UCSD-AML1 (cell line): ENCODE measurements at regions not wholly inside any gene's neighbourhood (a gene's known extent, or its start where the extent isn't known, plus 50 kb on each side); places are given as distances from the start of the nearest gene placed in this dataset.
A peak's percentile ranks its signal among the peaks of the same experiment; 100 is the strongest.

Experiments used
- DNase-seq: peaks from one replicate; lab custom pipeline; 2025; ENCODE audit not compliant: unreplicated experiment; lab: John Stamatoyannopoulos, UW

DNA sequence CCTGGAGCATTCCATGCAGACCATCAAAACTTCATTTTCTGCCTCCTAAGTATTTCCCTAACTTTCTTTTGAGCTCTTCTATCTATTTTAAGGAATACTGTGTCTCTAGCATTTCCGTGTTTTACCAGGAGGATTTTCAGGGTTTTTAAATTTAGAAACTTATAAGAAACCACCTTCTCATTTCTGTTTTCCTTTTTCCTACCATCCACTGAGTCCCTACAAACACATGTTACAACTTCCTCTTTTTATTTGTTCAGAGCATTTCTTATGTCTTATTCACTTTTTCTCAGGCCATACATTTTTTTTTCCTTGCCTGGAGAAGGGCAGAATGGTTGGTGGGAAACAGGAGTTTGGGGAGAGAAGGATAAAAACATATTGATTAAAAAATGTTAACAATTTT is 130.0 kb upstream of the BMP5 start:
- DNase-seq = no peak

DNA sequence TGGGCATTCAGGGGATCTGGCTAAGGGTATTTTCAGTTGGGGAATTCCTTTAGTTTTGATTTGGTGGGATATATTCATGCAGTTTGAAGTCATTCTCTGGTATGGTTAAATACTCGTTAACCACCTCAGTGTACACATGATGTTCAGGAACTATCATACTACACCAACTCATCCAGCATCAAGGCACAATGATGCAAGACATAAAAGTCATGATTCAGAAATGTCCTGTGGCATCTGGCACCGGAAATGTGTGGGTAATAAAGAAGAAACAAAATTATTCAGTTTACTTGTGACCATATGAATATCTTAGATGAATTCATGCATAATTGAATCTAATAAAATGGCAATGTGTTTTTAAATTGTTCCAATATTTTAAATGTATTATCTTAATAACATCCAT is 129.0 kb upstream of the BMP5 start:
- no peak for DNase-seq

DNA sequence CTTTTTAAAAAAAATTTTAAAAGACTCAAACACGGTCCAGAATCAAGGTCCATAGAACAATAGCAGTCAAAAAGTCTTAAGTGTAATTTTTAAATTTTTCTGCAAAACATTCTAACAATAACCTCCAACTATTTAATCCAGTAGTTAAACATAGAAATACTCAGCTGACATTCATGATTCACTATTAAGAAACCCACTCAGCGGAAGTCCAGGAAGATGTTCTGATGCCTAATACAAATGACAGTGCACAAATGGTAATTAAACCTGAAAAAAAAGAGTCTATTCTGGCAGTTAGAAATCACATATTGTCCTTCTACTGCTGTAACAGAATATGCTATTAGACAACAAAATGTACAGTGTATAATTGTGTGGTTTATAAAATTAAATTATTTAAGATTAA is 128.2 kb upstream of the BMP5 start:
- no peak for DNase-seq

DNA sequence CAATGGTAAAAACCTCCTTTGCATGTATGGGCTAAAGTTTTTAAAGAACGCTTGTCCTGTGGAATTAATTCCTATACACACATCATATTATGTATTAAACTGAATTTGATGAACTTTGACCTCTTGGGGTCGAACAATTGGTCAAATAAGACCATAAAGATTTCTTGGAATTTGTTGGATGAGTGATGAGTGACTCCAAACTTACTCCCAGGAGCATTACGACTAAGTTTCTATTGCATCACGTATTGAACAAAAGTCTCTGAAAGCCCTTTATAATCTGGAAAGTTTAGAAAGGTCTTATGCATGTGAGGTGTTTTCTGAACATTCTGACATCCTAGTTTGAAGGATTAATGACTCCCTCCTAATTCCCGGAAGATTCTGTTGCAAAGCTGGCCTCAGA is 126.9 kb upstream of the BMP5 start:
- no peak for DNase-seq

DNA sequence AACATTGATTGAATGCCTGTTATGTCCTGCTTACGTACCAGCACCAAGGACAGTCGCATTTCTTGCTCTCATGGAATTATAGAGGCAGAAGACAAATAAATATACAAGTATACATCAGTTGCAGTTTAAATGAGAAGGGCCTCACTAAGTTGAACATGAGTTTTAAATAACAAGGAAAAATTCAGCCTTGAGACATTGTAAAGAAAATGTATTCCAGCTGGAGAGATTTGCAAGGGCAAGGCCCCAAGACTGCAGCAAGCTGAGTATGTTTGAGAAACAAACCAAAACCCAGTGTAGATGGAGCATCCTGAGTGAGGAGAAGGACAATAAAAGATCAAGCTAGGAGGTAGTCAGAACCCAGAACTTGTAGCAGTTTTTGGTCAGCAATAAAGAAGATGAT is 123.2 kb upstream of the BMP5 start:
- DNase-seq = no peak

DNA sequence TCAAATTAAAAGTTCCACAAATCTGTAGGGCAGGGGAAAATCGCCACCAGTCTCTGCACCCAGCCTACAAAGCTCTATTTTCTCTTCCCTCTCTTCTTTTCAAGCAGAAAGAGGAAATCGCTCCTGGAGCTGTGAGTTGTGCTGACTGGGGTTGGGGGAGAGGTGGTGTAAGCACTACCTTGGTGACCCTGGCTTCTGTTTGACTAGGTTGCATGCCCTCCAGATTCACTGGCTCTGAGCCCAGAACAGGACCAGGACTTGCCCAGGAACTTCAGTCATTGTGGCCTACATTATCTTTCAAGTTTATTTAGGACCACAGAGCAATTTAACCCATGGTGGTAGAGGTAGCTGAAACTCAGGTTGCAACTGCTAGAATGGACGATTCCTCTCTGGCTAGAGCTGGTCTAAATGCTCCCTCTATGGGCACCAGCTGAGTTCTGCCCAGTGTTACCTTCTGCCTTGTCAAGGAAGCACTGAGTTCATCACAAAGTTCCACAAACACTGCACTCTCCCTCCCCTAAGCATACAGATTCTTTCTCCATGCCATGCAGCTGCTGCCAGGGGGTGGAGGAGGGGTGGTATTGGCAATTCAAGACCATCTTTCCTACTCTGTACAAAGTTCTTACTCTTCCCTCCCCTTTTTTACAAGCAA is 122.0 kb upstream of the BMP5 start:
- DNase-seq = no peak

DNA sequence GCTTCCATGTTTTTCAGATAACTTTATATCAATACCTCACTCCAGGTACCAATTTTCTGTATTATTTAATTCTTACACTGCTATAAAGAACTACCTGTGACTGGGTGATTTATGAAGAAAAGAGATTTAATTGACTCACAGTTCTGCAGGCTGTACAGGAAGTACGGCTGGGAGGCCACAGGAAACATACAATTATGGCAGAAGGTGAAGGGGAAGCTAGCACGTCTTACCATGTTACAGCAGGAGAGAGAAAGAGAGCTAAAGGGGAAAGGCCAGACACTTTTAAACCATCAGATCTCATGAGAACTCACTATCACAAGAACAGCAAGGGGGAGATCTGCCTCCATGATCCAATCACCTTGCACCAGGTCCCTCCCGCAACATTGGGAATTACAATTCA is 119.1 kb upstream of the BMP5 start:
- DNase-seq = no peak

DNA sequence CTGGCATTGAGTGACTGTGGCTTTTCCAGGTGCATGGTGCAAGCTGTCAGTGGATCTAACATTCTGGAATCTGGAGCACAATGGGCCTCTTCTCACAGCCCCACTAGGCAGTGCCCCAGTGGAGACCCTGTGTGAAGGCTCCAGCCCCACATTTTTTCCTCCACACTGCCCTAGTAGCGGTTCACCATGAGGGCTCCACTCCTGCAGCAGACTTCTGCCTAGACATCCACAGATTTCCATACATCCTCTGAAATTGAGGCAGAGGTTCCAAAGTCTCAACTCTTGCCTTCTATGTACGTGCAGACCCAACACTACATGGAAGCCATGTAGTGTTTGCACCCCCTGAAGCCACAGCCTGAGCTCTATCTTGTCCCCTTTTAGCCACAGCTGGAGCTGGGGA is 118.0 kb upstream of the BMP5 start:
- DNase-seq = no peak

DNA sequence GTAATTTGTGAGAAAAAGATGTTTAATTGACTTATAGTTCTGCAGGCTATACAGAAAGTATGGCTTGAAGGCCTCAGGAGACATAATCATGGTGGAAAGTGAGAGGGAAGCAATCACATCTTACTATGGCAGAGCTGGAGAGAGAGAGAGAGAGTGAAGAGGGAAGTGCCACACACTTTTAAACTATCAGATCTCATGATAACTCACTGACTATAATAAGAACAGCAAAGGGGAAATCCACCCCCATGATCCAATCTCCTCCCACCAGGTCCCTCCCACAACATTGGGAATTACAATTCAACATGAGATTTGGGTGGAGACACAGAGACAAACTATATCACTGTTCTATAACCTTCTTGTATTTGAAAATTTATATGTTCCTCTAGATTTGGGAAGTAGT is 117.2 kb upstream of the BMP5 start:
- DNase-seq = no peak

DNA sequence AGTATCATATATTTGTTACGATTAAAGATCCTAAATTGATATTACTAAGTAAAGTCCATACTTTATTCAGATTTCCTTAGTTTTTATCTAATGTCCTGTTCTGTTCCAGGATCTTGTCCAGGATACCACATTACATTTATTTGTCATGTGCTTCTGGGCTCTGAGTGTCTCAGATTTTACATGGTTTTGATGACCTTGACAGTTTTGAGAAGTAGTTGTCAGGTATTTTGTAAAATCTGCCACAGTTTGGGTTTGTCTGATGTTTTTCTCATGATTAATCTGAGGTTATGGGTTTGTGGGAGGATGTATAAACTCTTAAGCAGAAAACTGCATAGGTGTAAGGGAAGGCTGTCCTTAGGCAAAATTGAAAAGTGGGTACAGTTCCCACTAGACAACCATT is 109.9 kb upstream of the BMP5 start:
- no peak for DNase-seq

DNA sequence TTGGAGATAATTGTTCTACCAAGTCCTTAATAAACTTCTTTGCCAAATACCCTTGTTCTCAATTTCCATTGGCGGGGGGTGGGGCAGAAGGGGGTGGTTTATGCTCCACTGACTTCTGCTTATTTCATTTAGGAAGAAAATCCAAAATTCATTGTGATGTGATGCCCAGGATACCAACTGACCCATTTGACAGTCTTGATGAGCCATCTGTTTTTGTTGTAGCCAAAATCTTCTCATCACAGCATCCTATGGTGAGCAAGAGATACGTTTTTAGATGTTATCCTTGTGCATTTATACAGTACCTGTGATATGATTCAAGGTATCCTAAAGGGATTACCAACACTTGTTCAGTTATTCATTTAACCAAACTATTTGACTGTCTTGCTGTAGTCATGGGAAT is 108.5 kb upstream of the BMP5 start:
- DNase-seq = no peak

DNA sequence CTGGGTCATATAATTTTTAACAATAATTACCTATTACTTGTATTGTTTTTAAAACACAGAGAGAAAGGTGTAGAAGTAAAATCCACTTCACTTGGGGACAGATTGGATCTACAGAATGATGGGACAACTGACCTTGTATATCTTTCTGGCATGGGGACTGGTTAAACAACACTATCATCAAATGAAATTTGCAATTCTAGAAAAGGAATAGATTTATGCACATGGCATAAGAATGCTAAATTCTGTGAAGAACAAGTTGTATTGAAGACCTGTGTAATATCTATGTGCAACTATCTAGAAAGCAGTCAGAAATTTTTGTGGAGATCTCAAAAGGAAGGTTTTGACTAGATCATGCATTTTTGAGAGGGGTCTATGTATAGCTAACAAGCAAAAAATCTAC is 106.3 kb upstream of the BMP5 start:
- DNase-seq = no peak

DNA sequence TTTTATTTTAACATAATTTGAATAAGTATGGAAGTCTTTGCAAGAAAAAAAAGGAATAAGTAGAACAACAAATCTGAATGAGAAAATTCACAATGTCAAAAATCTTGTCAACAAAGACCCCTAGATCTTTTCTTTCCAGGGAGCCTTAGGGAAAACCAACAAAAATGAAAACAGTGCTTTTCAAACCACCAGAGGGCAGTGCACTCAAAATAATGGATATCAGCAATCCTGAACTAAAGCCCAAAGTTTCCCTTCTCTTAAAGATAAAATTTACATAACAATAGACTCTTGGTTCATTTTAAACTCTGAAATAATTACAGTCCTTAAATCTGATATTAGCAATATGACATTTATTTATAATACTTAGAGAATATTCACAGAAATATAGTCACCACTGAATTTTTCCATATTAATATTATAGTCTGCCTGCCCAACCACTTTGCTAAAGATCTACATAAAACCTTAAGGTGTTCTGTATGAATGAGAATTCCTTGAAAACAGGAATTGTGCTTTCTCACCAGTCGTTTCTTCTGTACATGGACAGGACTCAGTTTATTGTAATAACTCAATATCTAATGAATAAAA is 105.3 kb upstream of the BMP5 start:
- no peak for DNase-seq

DNA sequence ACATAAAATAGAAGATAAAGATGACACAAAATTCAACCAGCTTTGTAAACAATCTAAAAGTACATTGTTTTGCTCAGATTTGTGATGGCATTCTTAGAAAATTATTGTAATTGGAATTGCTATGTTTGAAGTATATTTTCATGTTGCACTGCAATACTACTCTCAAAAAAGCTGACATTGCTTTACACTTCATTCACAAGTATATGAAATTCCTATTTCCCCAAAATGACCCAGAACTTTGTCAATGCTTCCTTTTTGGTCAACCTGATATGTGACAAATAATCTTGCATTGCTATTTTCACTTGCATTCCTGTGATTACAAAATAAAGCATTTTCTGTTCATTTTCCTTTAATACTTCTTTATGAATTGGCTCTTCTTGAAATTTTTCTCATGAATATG is 104.1 kb upstream of the BMP5 start:
- DNase-seq = no peak

DNA sequence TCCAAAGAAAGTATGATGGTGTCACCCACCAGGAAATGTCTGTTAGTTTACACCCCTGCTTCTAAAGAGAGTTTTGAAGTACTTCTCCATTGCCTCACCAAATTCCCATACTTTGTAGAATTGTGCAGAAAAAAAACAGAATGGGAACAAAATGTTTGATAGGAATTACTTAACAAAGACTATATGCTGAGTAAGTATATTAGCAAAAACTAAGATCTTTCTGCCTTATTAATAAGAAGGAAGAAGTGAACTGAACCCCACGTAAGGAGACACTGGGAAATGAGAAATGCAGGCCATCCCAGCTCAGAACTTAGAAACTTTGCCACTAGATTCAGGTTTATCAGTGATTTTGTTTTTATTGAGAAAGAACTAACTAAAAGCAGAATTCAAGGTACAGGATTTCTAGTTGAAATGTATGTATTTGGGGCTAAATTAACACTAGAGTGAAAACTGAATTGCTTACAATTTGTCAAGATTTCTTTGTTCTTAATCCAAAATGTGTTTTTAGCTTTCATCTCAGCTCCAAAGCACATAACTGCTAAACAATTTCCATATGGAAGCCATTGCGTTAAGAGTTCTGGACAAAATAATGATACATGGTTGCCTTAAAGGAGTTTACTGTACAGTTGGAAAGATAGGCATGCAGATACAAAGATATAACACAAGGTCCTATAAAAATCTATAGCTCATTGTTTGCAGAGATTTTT is 102.7 kb upstream of the BMP5 start:
- no peak for DNase-seq

DNA sequence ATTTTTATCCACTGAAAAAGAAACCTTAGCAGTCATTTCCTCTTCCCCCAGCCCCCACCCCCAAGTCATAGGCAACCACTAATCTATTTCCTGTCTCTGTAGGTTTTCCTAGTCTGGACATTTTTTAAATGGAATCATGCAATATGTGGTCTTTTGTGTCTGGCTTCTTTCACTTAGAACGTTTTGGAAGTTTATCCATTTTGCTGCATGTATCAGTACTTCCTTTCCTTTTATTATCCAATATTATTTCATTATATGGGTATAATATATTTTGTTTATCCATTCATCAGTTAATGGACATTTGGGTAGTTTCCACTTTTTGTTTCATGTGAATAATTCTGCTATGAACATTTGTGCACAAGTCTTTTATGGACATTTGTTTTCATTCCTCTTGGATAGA is 99.3 kb upstream of the BMP5 start:
- peak; percentile 9 for DNase-seq

DNA sequence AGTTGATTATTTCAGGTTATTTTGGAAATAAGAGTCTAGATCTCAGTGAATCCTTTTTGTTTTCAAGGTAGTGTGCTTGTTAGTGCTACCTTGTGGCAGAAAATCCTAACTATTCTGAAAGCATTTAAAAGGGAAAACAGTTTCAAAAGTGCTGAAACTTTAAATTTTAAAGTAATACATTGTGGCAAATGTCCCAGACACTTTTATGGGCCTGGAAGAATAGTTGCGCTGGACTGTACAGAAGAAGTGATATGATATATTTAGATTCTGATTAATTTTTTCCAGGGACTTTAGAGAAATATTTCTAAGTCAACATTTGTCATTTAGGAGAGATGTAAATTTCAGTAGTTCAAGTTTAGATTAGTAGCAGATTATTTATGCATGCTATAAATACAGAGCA is 96.7 kb upstream of the BMP5 start:
- DNase-seq = no peak

DNA sequence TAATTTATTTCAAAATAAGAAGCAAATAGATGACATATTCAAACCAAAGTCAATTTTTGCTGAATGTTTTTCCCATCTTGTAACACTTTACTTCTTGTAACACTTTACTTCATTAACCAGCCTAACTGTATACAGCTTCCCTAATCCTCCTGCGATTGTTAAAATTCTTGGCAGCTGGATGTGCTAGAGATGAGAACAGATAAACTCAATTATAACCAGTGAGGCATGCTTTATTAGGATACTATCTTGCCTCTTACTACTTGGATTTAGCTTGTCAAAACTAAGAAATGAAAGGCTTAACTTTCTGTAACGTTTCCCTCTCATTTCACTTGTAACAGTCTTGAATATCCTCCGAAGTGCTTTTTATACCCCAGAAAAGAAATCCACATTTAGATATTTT is 94.1 kb upstream of the BMP5 start:
- no peak for DNase-seq

DNA sequence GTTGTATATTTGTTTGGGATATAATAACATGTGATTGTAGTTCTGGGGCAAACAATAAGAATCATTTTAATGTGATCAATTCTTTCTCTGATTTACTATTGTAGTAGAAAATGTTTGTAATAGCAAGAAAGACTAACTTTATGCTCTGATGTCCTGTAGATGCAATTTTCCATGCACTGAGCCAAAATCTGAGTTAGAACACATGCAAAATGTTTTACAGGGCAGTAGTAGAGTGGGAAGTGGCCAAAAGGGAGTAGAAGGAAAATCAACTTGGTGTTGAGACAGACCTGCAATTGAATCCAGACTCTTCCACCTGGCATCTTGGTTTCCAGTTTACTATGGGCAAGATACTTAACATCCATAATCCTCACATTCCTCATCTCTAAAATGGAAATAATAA is 93.5 kb upstream of the BMP5 start:
- DNase-seq = no peak

DNA sequence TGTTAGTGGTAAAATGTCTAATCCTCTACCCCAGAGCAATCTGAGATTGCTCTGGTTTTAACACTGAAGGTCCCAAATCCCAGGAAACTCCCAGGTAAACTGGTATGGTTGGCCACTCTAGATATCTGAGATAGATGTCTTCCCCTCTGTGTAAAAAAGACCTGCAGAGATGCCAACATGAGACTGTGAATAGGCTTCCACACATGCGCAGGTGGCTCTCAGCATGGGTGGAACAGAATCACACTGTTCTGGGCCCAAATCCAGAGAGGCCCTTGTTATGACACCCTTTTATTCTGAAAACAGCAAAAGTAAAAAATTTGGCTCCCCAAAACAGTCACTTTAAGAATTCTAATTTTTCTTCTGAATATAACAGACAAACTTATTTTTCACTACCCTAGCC is 88.7 kb upstream of the BMP5 start:
- no peak for DNase-seq

DNA sequence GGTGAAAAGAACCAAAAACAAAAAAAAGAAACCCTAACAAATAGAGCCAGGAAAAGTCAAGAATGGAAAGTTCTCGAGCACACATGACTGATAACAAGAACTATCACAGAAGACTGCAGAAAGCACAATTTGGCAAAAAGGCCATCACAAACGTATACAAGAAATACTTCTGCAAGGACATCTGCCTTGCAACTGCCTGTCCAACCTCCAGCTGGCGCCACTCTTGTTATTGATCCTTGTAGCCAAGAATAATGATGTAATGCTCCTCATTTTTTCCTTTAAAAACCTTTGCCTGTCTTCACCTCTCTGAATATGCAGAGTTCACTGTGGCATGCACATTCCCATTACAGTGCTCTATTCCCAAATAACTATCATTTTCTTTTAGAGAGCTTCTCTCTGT is 87.9 kb upstream of the BMP5 start:
- DNase-seq = no peak

DNA sequence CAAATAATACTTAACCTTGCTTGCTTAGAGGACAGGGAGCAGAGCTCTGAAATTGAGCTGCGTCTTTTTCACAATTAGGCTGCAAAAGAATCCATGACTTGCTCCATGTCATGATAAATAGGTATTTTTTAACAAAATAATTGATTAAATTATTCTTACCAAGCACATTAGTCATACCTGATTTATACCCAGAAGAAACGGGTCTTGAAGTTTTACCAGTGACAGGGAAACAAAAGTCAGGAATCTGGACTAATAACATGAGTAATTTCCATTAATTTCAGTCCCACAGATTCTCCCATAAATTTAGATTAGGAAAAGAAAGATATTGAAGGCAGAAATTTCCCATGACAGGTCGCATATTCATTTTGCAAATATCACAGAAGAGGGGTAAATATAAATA is 85.0 kb upstream of the BMP5 start:
- DNase-seq = no peak

DNA sequence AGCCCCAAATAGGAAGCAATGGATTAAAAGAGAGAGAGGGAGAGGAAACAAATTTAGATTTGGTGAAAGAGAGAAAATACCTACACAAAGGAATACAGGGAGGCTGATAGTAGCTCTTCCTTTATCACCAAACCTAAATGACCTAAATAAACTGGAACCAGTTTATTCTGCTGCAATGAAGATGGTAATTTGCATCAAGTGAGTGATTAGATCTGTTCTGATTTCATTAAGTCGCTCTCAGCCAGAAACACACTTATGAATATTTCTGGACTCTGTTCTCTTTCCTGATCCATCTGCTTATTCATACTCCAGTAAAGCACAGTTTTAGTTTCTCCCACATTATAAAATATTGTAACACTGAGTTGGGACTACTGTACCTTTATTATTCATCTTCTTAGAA is 83.4 kb upstream of the BMP5 start:
- DNase-seq = no peak
